Breast epithelium (tissue), 3 donors: ENCODE measurements at regions not wholly inside any gene's neighbourhood (a gene's known extent, or its start where the extent isn't known, plus 50 kb on each side); places are given as distances from the start of the nearest gene placed in this dataset.

Experiments used
- POLR2A ChIP-seq: fragments of 450-650 bp; IDR thresholded peaks from one replicate; pipeline ENCODE4 v1.6.1; 2016; ENCODE audit warnings: antibody characterized with exemption, mild to moderate bottlenecking, moderate library complexity
- TF ChIP-seq, protein P1 (sequence below), 3 donors: fragments of 450-650 bp; IDR thresholded peaks; one replicate each; pipeline ENCODE4 v1.5.1; 2016 to 2017; ENCODE audit warnings: antibody characterized with exemption in 3 of 3, mild to moderate bottlenecking in 3 of 3, moderate library complexity in 3 of 3

DNA sequence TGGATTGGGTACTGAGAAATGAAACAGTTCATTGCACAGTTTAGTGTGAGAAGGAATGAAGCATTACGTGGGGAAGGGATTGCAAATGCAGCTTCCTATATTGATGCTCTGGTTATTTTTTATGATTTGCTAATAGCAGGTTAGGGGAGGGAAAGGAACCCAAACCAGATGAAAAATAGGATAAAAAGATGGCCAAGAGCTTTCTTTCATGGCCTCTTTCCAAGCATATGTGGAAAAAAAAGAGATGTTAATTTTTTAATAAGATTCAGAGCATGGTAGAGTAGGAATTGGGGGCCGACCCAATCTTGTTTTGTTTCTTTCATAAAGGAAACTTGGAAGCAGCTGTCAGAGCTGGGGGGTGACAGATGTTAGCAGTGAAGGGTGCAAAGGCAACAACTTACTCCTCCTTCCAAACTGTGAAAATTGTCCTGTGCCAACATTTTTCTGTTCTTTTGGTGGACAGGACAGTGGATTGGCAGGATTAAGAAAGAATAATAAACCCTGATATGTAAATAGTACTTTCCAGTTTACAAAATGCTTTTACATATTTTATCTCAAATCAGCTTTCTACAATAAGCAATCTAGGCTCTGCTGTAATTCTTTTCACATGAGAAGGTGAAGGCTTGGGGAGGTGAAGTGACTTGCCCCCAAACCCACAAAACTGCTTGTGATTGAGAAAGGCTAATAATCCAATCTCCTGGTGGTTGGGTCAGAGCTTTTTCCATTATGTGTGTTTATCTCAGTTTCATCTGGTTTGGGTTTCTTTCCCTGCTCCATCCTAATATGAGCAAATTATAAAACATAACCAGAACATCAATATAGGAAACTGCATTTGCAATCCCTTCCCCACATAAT, 270.1 kb downstream of the ETAA1 start:
- TF ChIP-seq, protein P1, sequence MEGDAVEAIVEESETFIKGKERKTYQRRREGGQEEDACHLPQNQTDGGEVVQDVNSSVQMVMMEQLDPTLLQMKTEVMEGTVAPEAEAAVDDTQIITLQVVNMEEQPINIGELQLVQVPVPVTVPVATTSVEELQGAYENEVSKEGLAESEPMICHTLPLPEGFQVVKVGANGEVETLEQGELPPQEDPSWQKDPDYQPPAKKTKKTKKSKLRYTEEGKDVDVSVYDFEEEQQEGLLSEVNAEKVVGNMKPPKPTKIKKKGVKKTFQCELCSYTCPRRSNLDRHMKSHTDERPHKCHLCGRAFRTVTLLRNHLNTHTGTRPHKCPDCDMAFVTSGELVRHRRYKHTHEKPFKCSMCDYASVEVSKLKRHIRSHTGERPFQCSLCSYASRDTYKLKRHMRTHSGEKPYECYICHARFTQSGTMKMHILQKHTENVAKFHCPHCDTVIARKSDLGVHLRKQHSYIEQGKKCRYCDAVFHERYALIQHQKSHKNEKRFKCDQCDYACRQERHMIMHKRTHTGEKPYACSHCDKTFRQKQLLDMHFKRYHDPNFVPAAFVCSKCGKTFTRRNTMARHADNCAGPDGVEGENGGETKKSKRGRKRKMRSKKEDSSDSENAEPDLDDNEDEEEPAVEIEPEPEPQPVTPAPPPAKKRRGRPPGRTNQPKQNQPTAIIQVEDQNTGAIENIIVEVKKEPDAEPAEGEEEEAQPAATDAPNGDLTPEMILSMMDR (IDR thresholded peaks at IDR 0.05), result no peak
- no peak for TF ChIP-seq POLR2A
